HG03039 (cell line): ENCODE measurements at regions not wholly inside any gene's neighbourhood (a gene's known extent, or its start where the extent isn't known, plus 50 kb on each side); places are given as distances from the start of the nearest gene placed in this dataset.
"Not testable (repeated sequence)": the region's sequence is repeated elsewhere in the genome, so short reads cannot be mapped to it uniquely, and the experiment has no call there.

ENCODE experiments used
- ATAC-seq: cut with Tn5 transposase; IDR thresholded peaks from one replicate; pipeline ENCODE4 v1.9.1; 2021; ENCODE audit warnings: mild to moderate bottlenecking, moderate library complexity; ENCODE audit not compliant: unreplicated experiment

GRCh38 chr6:60991427-60992028 is 1294.5 kb downstream of the KHDRBS2 start:
- ATAC-seq: no peak

DNA sequence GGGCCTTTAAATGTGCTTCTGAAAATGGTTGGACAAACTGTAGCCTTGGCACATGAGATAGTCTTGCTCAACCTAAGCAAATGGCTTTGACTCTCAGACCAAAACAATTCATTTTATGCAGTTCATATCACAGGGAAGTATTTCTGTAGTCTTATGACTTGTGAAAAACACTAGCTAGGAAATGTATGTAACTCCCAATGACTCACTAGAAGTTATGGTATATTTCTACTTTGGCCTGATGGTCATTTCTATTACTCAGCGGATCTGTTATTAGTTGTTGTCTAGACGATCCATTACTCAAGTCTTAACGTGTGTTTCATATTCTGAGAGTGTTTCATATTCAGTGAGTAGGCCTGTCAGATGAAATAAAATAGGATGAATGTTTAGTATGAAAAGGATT is 1333.5 kb downstream of the KHDRBS2 start:
- ATAC-seq: no peak

- not testable (repeated sequence) for ATAC-seq
These were observed 1335.7 kb downstream of the KHDRBS2 start for GRCh38 chr6:60950221-60950923.

- not testable (repeated sequence) for ATAC-seq
These were observed 1338.6 kb downstream of the KHDRBS2 start for GRCh38 chr6:60947416-60947815.

DNA sequence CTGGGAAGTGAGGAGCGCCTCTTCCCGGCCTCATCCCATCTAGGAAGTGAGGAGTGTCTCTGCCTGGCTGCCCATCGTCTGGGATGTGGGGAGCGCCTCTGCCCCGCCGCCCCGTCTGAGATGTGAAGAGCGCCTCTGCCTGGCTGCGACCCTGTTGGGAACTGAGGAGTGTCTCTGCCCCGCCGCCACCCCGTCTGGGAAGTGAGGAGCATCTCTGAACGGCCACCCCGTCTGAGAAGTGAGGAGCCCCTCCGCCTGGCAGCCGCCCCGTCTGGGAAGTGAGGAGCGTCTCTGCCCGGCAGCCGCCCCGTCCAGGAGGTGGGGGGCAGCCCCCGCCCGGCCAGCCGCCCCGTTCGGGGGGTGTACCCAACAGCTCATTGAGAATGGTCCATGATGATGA is 1341.2 kb downstream of the KHDRBS2 start:
- not testable (repeated sequence) for ATAC-seq

DNA sequence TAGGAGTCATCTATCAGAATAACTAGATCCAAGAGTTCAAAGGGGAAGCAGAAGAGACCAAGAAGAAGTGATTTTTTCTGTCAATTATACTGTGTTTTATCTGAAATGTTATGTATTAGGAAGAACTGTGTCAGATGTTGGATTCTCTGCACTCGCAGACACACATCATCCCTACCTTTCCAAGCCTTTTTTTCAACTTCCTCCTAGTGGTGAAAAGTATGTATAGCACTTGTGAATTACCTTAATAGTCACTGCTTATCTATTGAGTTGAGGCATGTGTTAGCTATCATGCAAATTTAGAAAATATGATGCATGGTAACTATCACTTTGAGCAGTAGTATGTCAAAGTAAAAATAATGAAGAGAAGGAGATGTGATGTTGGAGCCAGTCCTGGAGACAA is 1350.1 kb downstream of the KHDRBS2 start:
- ATAC-seq: peak; percentile 70

DNA sequence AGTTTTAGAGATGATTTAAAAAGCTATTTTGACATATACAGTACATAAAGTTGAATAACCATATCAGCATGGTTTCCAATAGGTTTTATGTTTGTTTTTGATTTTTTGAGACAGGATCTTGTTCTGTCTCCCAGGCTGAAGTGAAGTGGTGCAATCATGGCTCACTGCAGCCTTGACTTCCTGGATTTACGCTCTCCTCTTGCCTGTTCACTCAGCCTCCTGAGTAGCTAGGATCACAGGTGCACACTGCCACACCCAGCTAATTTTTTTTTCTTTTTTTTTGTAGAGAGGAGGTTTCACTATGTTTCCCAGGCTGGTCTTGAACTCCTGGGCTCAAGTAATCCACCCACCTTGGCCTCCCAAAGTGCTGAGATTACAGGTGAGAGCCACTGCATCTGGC is 1366.4 kb downstream of the KHDRBS2 start:
- not testable (repeated sequence) for ATAC-seq

DNA sequence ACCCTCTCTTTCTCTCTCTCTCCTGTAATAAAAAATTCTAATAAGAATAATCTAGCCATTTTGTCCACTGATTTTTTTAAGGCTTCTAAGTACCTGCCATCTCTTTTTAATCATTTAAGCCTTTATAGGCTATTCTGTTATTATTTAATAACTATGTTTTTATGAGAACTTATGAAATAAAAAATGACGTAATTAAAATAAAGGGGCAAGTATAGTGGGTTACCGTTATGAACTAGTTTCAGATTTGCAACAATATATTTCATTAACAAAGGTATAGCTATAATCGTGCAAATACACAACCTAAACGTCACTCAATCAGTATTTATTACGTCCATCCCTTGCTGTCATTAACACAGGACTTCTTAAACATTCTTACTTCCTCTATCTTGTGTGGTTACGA is 1382.2 kb downstream of the KHDRBS2 start:
- ATAC-seq: not testable (repeated sequence)

GRCh38 chr6:60893374-60893773 is 1392.7 kb downstream of the KHDRBS2 start:
- not testable (repeated sequence) for ATAC-seq

DNA sequence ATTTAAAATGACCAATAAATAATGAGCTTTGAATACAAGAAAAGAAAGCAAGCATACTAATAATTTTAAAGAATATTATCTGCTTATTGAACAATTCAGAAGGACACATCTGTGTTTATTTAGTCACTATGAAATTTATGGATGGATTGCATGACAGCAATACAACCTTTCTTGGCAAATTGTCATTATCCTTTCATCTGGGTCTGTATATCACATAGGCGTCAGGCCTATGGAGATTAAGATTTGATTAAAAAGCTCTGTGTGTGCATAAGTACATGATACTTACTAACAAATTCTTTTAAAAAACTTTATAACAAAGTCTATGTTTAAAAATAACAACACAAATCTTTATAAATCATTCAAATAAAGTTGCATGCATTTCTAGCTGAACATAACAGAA is 1394.4 kb downstream of the KHDRBS2 start:
- no peak for ATAC-seq

DNA sequence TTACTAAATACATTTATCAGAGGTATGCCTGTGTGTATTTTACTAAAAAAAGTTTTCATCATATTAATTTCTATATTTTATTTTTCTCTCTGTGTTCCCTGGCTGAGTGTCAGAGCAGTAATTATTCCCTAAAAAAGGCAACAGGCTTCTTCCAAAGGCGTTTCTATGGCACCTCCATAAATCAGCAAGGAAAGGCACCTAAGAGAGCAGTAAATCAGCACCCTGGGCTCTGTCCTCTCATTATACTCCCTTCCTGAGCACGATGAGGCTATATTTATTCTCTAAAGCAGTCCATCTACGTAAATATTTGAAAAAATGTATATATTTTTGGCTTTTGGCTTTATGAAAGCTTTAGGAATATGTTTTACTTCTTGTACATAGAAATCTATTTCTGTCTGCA is 1408.6 kb downstream of the KHDRBS2 start:
- ATAC-seq: not testable (repeated sequence)

DNA sequence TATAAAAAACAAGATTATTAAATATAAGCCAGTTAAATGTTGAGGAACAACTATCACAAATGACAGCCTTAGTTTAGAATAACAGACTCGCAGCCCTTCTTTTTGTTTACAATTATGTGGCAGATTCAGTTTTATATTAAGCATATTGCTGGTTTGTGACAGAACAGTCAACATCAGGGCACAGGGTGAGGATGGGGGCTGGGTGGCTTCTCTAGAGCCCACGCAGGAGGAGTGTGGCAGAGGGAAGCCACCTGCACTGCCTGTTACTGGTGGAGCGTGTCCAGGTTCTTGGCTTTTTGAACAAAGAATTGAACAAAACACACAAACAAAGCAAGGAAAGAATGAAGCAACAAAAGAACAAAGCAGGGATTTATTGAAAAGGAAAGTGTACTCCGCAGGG is 1415.2 kb downstream of the KHDRBS2 start:
- not testable (repeated sequence) for ATAC-seq

- no peak for ATAC-seq
These were observed 1418.5 kb downstream of the KHDRBS2 start for GRCh38 chr6:60867548-60867947.

- ATAC-seq: not testable (repeated sequence)
These were observed 1442.6 kb downstream of the KHDRBS2 start for GRCh38 chr6:60843175-60843982.

GRCh38 chr6:60830726-60831125 is 1455.3 kb downstream of the KHDRBS2 start:
- not testable (repeated sequence) for ATAC-seq

DNA sequence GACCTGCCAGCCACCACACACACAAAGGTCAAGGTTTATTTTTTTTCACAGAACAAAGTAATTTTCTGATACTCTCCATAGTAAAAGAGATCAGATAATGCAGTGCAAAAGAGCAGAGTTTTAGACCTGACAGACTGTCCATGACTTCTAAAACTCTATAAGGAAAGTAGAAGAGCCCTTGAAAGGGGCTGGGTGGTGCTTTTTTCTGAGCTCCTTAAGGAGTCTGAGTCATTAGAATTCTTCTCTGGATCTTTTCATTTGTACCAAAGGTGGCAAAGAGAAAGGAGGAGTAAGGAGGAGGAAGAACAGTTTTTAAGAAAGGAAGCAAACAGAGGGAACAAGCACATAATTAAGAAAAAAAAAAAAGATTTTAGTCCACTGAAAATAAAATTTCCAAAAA is 1463.4 kb downstream of the KHDRBS2 start:
- not testable (repeated sequence) for ATAC-seq

- not testable (repeated sequence) for ATAC-seq
These were observed 1468.0 kb downstream of the KHDRBS2 start for GRCh38 chr6:60818072-60818471.

- ATAC-seq: not testable (repeated sequence)
These were observed 1471.2 kb downstream of the KHDRBS2 start for GRCh38 chr6:60814784-60815183.

- ATAC-seq: not testable (repeated sequence)
These were observed 1472.0 kb downstream of the KHDRBS2 start for GRCh38 chr6:60813897-60814596.

- ATAC-seq: not testable (repeated sequence)
These were observed 1475.8 kb downstream of the KHDRBS2 start for GRCh38 chr6:60810216-60810615.

GRCh38 chr6:60799146-60799545 is 1486.9 kb downstream of the KHDRBS2 start:
- ATAC-seq: not testable (repeated sequence)
